GM12864 (cell line): ENCODE measurements at regions not wholly inside any gene's neighbourhood (a gene's known extent, or its start where the extent isn't known, plus 50 kb on each side); places are given as distances from the start of the nearest gene placed in this dataset.
"Not testable (repeated sequence)": the region's sequence is repeated elsewhere in the genome, so short reads cannot be mapped to it uniquely, and the experiment has no call there.

Source experiments
- DNase-seq: peaks from one replicate; pipeline ENCODE4 v3.0.0-alpha.2; 2011; ENCODE audit warnings: low read depth
- H3K4me3 ChIP-seq: 2 replicates; pipeline ENCODE4 v1.5.1; 2011; ENCODE audit warnings: mild to moderate bottlenecking, low read depth, low read length, control low read depth
- TF ChIP-seq, protein P1 (sequence below): IDR thresholded peaks from 2 replicates; pipeline ENCODE4 v1.5.1; 2011; ENCODE audit warnings: low read depth, mild to moderate bottlenecking, moderate library complexity, low read length, control low read depth, inconsistent platforms; ENCODE audit errors: missing control alignments

- H3K4me3 ChIP-seq, DNase-seq: not testable (repeated sequence)
Observed at GRCh38 chrX:79026742-79027141, 81.6 kb downstream of the P2RY10 start.

DNA sequence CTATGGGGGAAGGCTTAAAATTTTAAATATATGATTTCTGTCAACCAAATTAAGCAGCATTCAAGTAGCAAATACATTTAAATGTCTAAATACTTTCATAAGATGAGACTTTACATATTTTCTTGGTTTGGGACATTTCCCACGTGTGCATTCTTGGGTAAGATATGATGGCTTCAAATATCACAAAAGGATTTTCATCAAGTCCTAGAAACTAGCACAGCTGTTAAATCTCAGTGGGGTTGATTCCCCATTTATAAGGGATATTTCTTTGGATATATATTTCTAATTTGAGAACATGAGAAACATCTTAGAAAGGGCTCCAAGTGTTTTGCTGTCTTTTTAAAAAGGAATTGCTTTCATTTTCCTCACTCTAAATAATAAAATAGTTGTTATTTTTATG is 90.2 kb downstream of the P2RY10 start:
- no peak for DNase-seq
- no peak overlapping the region for H3K4me3 ChIP-seq
- TF ChIP-seq, protein P1, sequence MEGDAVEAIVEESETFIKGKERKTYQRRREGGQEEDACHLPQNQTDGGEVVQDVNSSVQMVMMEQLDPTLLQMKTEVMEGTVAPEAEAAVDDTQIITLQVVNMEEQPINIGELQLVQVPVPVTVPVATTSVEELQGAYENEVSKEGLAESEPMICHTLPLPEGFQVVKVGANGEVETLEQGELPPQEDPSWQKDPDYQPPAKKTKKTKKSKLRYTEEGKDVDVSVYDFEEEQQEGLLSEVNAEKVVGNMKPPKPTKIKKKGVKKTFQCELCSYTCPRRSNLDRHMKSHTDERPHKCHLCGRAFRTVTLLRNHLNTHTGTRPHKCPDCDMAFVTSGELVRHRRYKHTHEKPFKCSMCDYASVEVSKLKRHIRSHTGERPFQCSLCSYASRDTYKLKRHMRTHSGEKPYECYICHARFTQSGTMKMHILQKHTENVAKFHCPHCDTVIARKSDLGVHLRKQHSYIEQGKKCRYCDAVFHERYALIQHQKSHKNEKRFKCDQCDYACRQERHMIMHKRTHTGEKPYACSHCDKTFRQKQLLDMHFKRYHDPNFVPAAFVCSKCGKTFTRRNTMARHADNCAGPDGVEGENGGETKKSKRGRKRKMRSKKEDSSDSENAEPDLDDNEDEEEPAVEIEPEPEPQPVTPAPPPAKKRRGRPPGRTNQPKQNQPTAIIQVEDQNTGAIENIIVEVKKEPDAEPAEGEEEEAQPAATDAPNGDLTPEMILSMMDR = no peak

DNA sequence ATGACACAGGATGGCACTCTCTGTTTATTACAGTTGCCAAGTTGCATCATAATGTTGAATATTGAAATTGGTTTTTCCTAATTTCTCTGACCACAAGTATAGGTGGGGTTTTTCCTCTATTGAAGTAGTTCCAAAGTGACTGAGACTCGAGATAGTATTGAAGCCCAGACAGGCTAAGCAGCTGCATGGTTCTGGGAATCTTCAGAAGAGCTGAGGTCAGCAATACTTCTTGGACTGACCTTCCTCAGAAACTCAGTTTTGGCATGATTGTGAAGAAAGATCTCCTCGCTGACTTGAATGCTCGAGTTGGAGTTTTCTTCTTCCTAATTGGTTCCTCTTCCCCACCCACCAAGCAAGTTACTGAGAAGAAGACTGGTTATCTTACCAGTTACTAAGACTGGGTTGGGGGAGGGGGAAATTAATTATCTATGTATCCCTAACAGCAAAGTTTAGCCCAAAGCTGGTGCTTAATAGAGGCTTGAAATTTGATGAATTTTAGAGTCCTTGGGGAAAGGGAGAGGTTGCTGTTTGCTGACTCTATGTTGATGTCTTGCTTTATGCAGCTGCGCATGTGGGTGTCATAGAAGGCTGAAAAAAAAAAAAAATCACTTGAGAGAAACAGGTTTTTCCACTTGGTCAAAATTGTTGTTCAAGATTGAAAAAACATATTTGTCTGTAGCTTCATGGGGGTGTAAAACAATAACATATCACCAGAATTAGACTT is 91.1 kb downstream of the P2RY10 start:
- TF ChIP-seq, protein P1 = no peak
- no peak overlapping the region for H3K4me3 ChIP-seq
- DNase-seq = no peak

DNA sequence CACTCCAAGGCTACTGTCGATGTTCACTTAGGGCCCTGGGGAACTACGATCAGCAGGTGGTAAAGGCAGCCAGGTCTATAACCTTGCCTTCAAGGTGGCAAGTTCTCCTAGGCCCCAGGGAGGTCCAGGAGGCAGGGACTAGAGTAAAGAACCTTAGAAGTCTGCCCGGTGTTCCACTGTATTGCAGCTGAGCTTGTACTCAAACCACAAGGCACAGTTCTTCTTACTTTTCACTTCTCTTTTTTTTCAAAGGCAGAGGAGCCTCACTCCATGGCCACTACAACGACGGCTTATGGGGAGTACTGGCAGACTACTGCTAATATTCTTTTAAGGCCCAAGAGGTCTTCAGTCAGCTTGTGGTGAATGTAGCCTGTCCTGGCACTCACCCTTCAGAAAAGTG is 78.8 kb upstream of the GPR174 start:
- TF ChIP-seq, protein P1 = no peak
- H3K4me3 ChIP-seq = no peak overlapping the region
- DNase-seq = peak; percentile 60

GRCh38 chrX:79078114-79078513 is 66.4 kb upstream of the GPR174 start:
- TF ChIP-seq, protein P1 = no peak
- no peak overlapping the region for H3K4me3 ChIP-seq
- DNase-seq = no peak

- no peak overlapping the region for H3K4me3 ChIP-seq
- TF ChIP-seq, protein P1 = no peak
- no peak for DNase-seq
Observed at GRCh38 chrX:79079477-79079876, 65.0 kb upstream of the GPR174 start.

- no peak overlapping the region for H3K4me3 ChIP-seq
- TF ChIP-seq, protein P1 = no peak
- DNase-seq = no peak
Observed at GRCh38 chrX:79080141-79080540, 64.3 kb upstream of the GPR174 start.
